ENCODE measurements at regions not wholly inside any gene's neighbourhood (a gene's known extent, or its start where the extent isn't known, plus 50 kb on each side); places are given as distances from the start of the nearest gene placed in this dataset.
"Not testable (repeated sequence)": the region's sequence is repeated elsewhere in the genome, so short reads cannot be mapped to it uniquely, and the experiment has no call there.

GRCh38 chr2:111320965-111321364, 200.3 kb downstream of the BCL2L11 start:
- DNase-seq (ENCODE audit: low spot score) = not testable (repeated sequence)

GRCh38 chr2:111323384-111323783, 202.7 kb downstream of the BCL2L11 start:
- H3K4me1 Mint-ChIP-seq (ENCODE audit: low read depth); intact Hi-C loops (cut with micrococcal nuclease); H3K27me3 Mint-ChIP-seq (ENCODE audit: insufficient read depth); DNase-seq (ENCODE audit: low spot score); H3K27ac Mint-ChIP-seq; H3K4me3 Mint-ChIP-seq; H3K36me3 Mint-ChIP-seq (ENCODE audit: low read depth); H3K9me3 Mint-ChIP-seq: not testable (repeated sequence)

More at GRCh38 chr2:111320965-111321364, 200.3 kb downstream of the BCL2L11 start:
- H3K9me3 Mint-ChIP-seq; H3K27me3 Mint-ChIP-seq (ENCODE audit: insufficient read depth); intact Hi-C loops (cut with micrococcal nuclease); H3K36me3 Mint-ChIP-seq (ENCODE audit: low read depth); H3K4me3 Mint-ChIP-seq; H3K27ac Mint-ChIP-seq: not testable (repeated sequence)
- H3K4me1 Mint-ChIP-seq (ENCODE audit: low read depth) = peaks cover 16% of the 10 kb centered on the region

GRCh38 chr2:111327726-111328125, 207.0 kb downstream of the BCL2L11 start:
- H3K36me3 Mint-ChIP-seq (ENCODE audit: low read depth); intact Hi-C loops (cut with micrococcal nuclease); H3K4me3 Mint-ChIP-seq; H3K27ac Mint-ChIP-seq; DNase-seq (ENCODE audit: low spot score); H3K27me3 Mint-ChIP-seq (ENCODE audit: insufficient read depth); H3K4me1 Mint-ChIP-seq (ENCODE audit: low read depth); H3K9me3 Mint-ChIP-seq: not testable (repeated sequence)

GRCh38 chr2:111329309-111329708, 208.6 kb downstream of the BCL2L11 start:
- not testable (repeated sequence) for H3K36me3 Mint-ChIP-seq (ENCODE audit: low read depth); H3K27me3 Mint-ChIP-seq (ENCODE audit: insufficient read depth); H3K4me1 Mint-ChIP-seq (ENCODE audit: low read depth)

GRCh38 chr2:111331099-111331724, 210.5 kb downstream of the BCL2L11 start:
- intact Hi-C loops (cut with micrococcal nuclease); H3K36me3 Mint-ChIP-seq (ENCODE audit: low read depth); H3K4me3 Mint-ChIP-seq; H3K27me3 Mint-ChIP-seq (ENCODE audit: insufficient read depth); H3K27ac Mint-ChIP-seq; H3K4me1 Mint-ChIP-seq (ENCODE audit: low read depth); H3K9me3 Mint-ChIP-seq; DNase-seq (ENCODE audit: low spot score): not testable (repeated sequence)

More at GRCh38 chr2:111329309-111329708, 208.6 kb downstream of the BCL2L11 start:
- intact Hi-C loops (cut with micrococcal nuclease); H3K9me3 Mint-ChIP-seq; DNase-seq (ENCODE audit: low spot score); H3K4me3 Mint-ChIP-seq; H3K27ac Mint-ChIP-seq: not testable (repeated sequence)

- H3K9me3 Mint-ChIP-seq; H3K36me3 Mint-ChIP-seq (ENCODE audit: low read depth); DNase-seq (ENCODE audit: low spot score); H3K27ac Mint-ChIP-seq; H3K27me3 Mint-ChIP-seq (ENCODE audit: insufficient read depth); H3K4me3 Mint-ChIP-seq; H3K4me1 Mint-ChIP-seq (ENCODE audit: low read depth); intact Hi-C loops (cut with micrococcal nuclease): not testable (repeated sequence)
Measured at GRCh38 chr2:111335220-111335907, 214.7 kb downstream of the BCL2L11 start.

- DNase-seq (ENCODE audit: low spot score); intact Hi-C loops (cut with micrococcal nuclease); H3K27me3 Mint-ChIP-seq (ENCODE audit: insufficient read depth); H3K9me3 Mint-ChIP-seq; H3K4me3 Mint-ChIP-seq; H3K4me1 Mint-ChIP-seq (ENCODE audit: low read depth); H3K36me3 Mint-ChIP-seq (ENCODE audit: low read depth); H3K27ac Mint-ChIP-seq: not testable (repeated sequence)
Measured at GRCh38 chr2:111338474-111338873, 217.8 kb downstream of the BCL2L11 start.

- H3K9me3 Mint-ChIP-seq; H3K36me3 Mint-ChIP-seq (ENCODE audit: low read depth); H3K27ac Mint-ChIP-seq; H3K27me3 Mint-ChIP-seq (ENCODE audit: insufficient read depth); intact Hi-C loops (cut with micrococcal nuclease); H3K4me1 Mint-ChIP-seq (ENCODE audit: low read depth); H3K4me3 Mint-ChIP-seq; DNase-seq (ENCODE audit: low spot score): not testable (repeated sequence)
Measured at GRCh38 chr2:111339476-111339875, 218.8 kb downstream of the BCL2L11 start.

- H3K36me3 Mint-ChIP-seq (ENCODE audit: low read depth); H3K4me1 Mint-ChIP-seq (ENCODE audit: low read depth); intact Hi-C loops (cut with micrococcal nuclease); DNase-seq (ENCODE audit: low spot score); H3K27ac Mint-ChIP-seq; H3K9me3 Mint-ChIP-seq; H3K27me3 Mint-ChIP-seq (ENCODE audit: insufficient read depth); H3K4me3 Mint-ChIP-seq: not testable (repeated sequence)
Measured at GRCh38 chr2:111344590-111344989, 223.9 kb downstream of the BCL2L11 start.

GRCh38 chr2:111345439-111345838, 224.7 kb downstream of the BCL2L11 start:
- DNase-seq (ENCODE audit: low spot score); intact Hi-C loops (cut with micrococcal nuclease); H3K36me3 Mint-ChIP-seq (ENCODE audit: low read depth); H3K4me3 Mint-ChIP-seq; H3K27me3 Mint-ChIP-seq (ENCODE audit: insufficient read depth); H3K4me1 Mint-ChIP-seq (ENCODE audit: low read depth); H3K9me3 Mint-ChIP-seq; H3K27ac Mint-ChIP-seq: not testable (repeated sequence)

GRCh38 chr2:111346018-111346930, 225.6 kb downstream of the BCL2L11 start:
- intact Hi-C loops (cut with micrococcal nuclease); H3K4me3 Mint-ChIP-seq; H3K27me3 Mint-ChIP-seq (ENCODE audit: insufficient read depth); DNase-seq (ENCODE audit: low spot score); H3K36me3 Mint-ChIP-seq (ENCODE audit: low read depth); H3K9me3 Mint-ChIP-seq; H3K4me1 Mint-ChIP-seq (ENCODE audit: low read depth); H3K27ac Mint-ChIP-seq: not testable (repeated sequence)

- H3K4me1 Mint-ChIP-seq (ENCODE audit: low read depth); H3K27me3 Mint-ChIP-seq (ENCODE audit: insufficient read depth); H3K9me3 Mint-ChIP-seq; DNase-seq (ENCODE audit: low spot score); intact Hi-C loops (cut with micrococcal nuclease); H3K27ac Mint-ChIP-seq; H3K36me3 Mint-ChIP-seq (ENCODE audit: low read depth); H3K4me3 Mint-ChIP-seq: not testable (repeated sequence)
Measured at GRCh38 chr2:111347695-111348094, 227.0 kb downstream of the BCL2L11 start.

- H3K27me3 Mint-ChIP-seq (ENCODE audit: insufficient read depth); DNase-seq (ENCODE audit: low spot score); intact Hi-C loops (cut with micrococcal nuclease); H3K4me3 Mint-ChIP-seq; H3K9me3 Mint-ChIP-seq; H3K27ac Mint-ChIP-seq; H3K36me3 Mint-ChIP-seq (ENCODE audit: low read depth); H3K4me1 Mint-ChIP-seq (ENCODE audit: low read depth): not testable (repeated sequence)
Measured at GRCh38 chr2:111348316-111348715, 227.6 kb downstream of the BCL2L11 start.
